ENCODE measurements at regions not wholly inside any gene's neighbourhood (a gene's known extent, or its start where the extent isn't known, plus 50 kb on each side); places are given as distances from the start of the nearest gene placed in this dataset.
"Not testable (repeated sequence)": the region's sequence is repeated elsewhere in the genome, so short reads cannot be mapped to it uniquely, and the experiment has no call there.

DNA sequence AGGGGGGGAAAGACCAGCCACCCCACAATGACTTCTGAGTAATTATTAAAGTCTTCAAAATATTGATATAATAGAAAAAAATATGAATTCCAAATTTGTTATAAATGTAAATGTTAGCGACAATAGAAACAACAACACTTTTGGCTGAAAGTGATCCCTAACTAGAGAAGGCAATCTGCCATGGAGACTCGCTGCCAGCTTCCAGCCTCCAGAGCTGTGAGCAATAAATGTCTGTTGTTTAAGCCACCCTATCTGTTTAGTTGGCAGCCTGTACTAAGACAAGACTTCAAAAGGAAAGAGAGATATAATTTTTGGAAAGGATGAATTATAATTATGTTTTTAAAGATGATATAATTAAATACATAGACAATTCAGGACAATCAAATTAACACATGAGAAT is 130.8 kb upstream of the HSFY2 start:
- DNase-seq = no peak

DNA sequence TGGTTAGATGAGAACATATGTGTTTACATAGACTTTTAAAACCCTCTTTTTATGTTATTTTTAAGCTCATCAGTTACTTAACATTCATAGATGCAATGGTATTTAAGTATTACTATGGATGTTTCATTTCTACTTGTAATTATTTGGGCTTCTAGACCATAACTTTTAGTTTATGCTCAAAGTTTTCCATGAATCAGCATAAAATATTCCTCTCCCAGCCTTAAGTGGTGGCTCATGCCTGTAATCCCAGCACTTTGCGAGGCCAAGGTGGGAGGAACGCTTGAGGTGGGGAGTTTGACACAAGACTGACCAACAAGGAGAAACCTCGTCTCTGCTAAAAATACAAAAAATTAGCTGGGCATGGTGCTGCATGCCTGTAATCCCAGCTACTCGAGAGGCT is 118.5 kb upstream of the HSFY2 start:
- DNase-seq = no peak

DNA sequence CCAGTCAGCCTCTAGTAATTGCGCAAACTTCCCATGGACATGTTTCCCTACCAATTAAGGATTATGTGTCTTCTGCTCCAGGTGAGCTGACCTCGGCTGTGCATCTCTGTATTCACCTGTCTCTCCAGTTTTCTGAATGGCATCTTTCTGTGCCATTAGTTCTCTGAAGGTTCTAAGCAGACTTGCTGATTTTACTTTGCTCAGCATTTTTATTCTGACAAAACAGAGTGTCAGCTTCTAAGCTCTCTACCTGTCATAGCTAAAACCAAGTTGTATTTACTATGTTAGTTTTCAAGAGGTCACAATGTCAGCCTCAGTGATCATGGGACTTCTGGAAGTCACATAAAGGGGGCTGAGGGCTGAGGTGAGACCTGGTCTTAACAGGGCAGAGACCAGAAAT is 116.0 kb upstream of the HSFY2 start:
- DNase-seq = no peak

DNA sequence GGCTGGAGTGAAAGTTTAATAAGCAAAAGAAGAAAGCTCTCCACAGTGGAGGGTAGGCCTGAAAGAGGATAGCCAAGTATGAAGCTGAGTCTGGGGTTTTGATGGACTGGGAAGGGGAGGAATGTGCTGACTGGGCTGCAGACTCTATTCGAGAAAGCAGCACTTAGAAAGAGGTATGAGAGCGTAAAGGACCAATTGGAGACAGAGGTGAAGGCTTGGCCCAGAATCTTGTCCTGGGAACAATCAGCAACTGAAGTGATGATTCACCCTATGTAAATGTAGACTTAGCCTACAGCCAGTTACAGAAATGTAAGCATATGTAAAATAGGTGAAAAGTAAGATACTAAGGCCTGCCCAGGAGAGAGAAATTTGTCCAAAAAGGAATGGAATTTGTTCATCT is 111.2 kb upstream of the HSFY2 start:
- DNase-seq = no peak

DNA sequence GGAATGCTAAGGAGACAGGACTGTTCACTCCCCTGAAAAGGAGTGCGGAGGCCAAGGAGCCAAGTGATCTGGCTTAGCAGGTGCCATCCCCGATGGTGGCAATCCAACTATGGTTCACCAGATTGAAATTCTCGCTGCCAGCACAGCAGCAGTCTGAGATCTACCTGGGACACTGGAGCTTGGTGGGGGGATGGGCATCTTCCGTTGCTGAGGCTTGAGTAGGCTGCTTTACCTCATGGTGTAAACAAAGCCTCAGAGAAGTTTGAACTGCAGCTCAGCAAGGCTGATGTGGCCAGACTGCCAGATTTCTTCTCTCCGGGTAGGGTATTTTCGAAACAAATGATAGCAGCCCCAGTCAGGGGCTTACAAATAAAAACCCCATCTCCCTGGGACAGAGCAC is 95.6 kb upstream of the HSFY2 start:
- not testable (repeated sequence) for DNase-seq

DNA sequence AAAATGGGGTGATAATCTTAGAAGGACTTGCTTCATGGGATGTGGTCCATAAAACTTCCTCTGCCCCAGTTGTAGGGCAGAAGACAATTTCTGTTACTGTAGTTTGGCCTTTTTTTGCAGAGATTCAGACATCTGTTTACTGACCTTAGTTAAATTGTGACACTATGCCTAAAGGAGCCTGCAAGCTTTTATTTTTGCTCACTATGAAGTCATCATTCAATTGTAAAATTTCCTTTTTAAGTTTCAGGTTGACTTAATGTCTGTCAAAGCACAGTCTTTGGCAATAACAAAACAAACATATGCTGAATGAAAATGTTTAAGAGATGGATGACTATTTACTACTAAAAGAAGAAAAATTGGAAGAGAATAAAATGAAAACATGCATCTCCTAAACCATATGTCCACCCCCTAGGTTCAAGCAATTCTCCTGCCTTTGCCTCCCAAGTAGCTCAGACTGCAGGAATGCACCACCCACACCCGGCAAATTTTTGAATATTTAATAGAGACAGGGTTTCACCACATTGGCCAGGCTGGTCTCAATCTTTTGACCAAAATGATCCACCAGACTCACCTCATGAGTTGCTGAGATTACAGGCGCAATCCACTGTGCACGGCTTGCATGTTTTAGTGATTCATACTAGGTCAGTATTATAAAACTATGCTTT is 93.5 kb upstream of the HSFY2 start:
- DNase-seq = not testable (repeated sequence)

DNA sequence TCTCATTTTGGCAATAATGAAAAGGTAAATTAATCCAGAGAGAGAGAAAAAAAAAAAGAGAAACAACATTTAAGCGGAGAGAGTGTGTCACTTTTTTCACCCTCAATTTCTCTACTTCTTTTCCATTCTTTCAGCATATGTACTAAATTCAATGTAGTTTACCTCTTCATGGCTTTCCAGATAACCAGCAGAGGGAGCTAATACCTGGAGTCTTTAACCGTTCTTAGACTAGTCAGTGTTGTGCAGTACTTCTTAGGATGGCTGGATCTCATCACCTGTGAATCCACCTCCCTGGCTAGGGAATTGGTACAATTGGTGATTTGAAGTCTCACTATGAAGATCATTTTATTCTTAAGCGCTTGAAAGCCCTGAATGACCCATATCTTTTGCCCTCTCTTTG is 87.3 kb upstream of the HSFY2 start:
- not testable (repeated sequence) for DNase-seq

DNA sequence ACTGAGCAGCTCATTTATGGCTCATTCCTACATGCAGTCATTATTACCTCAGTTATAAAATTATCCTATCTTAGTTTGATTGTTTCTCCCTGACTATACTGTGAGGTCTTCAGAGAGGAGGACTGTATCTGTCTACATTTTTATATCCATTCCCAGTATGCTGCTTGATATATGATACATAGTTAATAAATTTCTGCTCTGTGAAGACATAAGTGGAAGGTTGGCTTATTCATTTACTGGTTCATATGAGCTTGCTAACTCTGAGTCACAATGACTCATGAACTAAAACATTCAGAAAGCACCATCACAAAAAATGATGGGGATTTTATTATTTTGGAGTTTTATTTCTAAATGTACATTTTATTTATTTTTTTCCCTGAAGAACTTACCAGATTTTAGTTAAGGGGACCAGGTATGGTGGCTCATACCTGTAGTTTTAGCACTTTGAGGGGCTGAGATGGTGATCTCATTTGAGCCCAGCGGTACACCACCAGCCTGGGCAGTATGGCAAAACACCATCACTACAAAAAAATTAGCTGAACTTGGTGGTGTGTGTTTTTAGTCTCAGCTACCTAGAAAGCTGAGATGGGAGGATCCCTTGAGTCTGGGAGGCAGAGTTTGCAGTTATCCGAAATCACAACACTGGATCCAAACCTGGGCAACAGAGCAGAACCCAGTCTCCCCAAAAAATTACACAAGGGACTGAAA is 85.1 kb upstream of the HSFY2 start:
- DNase-seq = not testable (repeated sequence)

DNA sequence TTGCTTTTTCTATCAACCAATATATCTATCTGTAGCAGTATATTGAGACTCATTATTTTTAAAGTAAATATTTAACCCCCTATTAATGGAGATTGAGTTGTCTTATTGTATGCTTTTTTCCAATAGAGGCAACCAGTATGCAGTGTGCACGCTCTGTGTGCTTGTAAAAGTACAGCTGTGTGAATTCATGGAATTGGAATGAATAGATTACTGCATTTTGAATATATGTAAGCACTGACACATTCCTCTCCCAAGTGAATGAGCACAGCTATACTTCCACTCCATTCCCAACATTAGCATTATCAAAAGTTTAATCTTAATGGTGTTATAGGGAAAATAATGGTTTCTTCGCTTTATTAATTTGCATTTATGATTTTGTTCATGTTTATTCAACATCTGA is 81.6 kb upstream of the HSFY2 start:
- DNase-seq = not testable (repeated sequence)

DNA sequence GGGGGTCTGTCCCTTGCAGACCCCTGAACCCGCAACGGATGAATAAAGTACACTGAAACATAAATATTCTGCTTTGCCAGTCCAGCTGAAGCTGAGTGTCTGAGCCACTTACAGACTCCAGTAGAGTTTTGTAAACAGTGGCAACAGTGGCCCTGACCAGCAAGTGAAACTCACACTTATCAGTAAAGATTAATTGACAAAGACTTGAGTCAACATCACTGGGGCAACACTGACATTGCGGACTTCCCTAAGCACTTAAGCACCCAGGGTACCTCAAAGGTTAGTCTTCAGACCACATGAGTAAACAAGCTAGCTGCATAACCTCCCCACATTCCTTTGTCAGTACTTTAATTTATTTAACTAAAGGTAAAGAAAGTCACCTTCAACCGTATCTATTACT is 79.8 kb upstream of the HSFY2 start:
- DNase-seq = not testable (repeated sequence)

DNA sequence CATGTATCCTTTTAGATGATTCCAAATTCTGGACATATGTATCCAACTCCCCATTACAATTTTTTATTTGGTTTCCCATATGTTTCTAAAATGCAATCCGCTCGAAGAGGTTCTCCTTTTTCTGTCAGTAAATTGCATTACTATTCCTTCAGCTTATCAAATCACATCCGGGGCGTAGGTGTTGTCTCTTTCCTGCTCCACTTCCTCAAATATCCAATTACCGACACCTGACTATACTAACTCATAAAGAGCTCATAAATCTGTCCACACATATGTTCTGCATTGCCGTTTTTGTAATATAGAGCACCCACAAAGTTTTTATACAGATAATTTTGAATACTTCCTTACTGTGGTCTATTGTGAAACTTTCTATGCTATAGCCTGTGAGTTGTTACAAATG is 63.1 kb upstream of the HSFY2 start:
- DNase-seq = not testable (repeated sequence)

Measured in CD4-positive, alpha-beta T cell treated with Interleukin-17A for 1 hour (primary cell).